K562 (cell line): ENCODE measurements at regions not wholly inside any gene's neighbourhood (a gene's known extent, or its start where the extent isn't known, plus 50 kb on each side); places are given as distances from the start of the nearest gene placed in this dataset.

Source experiments
- ATAC-seq: fragments of 200-7000 bp; cut with Tn5 transposase; 3 replicates; pipeline ENCODE4 v1.9.1; 2020; ENCODE audit warnings: moderate library complexity
- BruUV-seq: library from RNA; stranded (reverse); fragments of 400-500 nt; replicated peaks from 2 replicates; lab custom pipeline; 2021; lab: Mats Ljungman, UMichigan
- CTCF ChIA-PET: fragments of 300-600 bp; formaldehyde crosslinking; extraction: SDS; loops from one replicate; lab custom pipeline; 2021; ENCODE audit warnings: low intra/inter-chr PET ratio; lab: Yijun Ruan, JAX
- POLR2A ChIA-PET: fragments of 300-600, 350-650 bp; sonication (Branson Sonifier 250); formaldehyde crosslinking; extraction: SDS; loops from one replicate; lab custom pipeline; 2021; ENCODE audit warnings: antibody characterized with exemption, inconsistent platforms; lab: Yijun Ruan, JAX
- DNase-seq, 4 experiments: peaks; one replicate each; pipeline versions ENCODE4 v3.0.0 to v3.0.0-alpha.2; 2011 to 2018; ENCODE audit warnings: low spot score in 3 of 4, mixed read lengths in 3 of 4; ENCODE audit errors: extremely low read depth in 1 of 4
- FAIRE-seq: peaks from 2 replicates; lab custom pipeline; 2011; peaks lifted over from hg19 to GRCh38; lab: Jason Lieb, UNC
- H2AFZ ChIP-seq: 2 replicates; pipeline ENCODE4 v1.6.0; 2011; ENCODE audit warnings: low read depth, low read length, control low read depth, inconsistent platforms
- H3K27ac ChIP-seq: fragments of 200-600 bp; 3 replicates; pipeline ENCODE4 v1.8.0; 2011; ENCODE audit warnings: low read depth, mild to moderate bottlenecking, control low read depth, inconsistent platforms, low read length, moderate library complexity, mixed read lengths; ENCODE audit errors: extremely low read depth
- H3K27me3 ChIP-seq, 2 experiments: fragments of 300-600 bp in 1 of 2; 2 replicates in 1 of 2; 3 replicates in 1 of 2; pipeline versions ENCODE4 v1.6.0 to v1.8.0; 2011; ENCODE audit warnings: inconsistent platforms in 2 of 2, low read length in 2 of 2, mild to moderate bottlenecking in 1 of 2, mixed read lengths in 1 of 2, moderate library complexity in 1 of 2; ENCODE audit not compliant: control insufficient read depth in 2 of 2, insufficient read depth in 2 of 2
- H3K36me3 ChIP-seq: fragments of 300-600 bp; 3 replicates; pipeline ENCODE4 v1.8.0; 2011; ENCODE audit warnings: mild to moderate bottlenecking, low read length, inconsistent platforms; ENCODE audit not compliant: control insufficient read depth, insufficient read depth
- H3K4me1 ChIP-seq, 2 experiments: fragments of 200-600 bp in 1 of 2; replicated peaks in 1 of 2; 2 replicates in 1 of 2; 3 replicates in 1 of 2; pipeline versions ENCODE4 v1.5.1 to v1.8.0; 2011; ENCODE audit warnings: inconsistent platforms in 2 of 2, low read length in 2 of 2, mild to moderate bottlenecking in 1 of 2, mixed read lengths in 1 of 2, moderate library complexity in 1 of 2; ENCODE audit not compliant: control insufficient read depth in 2 of 2, insufficient read depth in 2 of 2
- H3K4me2 ChIP-seq: 2 replicates; pipeline ENCODE4 v1.6.1; 2011; ENCODE audit warnings: low read length, control low read depth, inconsistent platforms, mixed read lengths; ENCODE audit not compliant: insufficient read depth
- H3K4me3 ChIP-seq: fragments of 200-600 bp; sonication (generic), shearing (Covaris generic); 2 replicates; pipeline ENCODE4 v1.5.1; 2016; ENCODE audit warnings: control low read depth, inconsistent platforms
- H3K79me2 ChIP-seq: fragments of 200-600 bp; 3 replicates; pipeline ENCODE4 v1.8.0; 2011; ENCODE audit warnings: low read length, inconsistent platforms; ENCODE audit not compliant: control insufficient read depth, insufficient read depth
- H3K9ac ChIP-seq, 2 experiments: 2 replicates each; pipeline versions ENCODE4 v1.6.0 to v1.6.1; 2011; ENCODE audit warnings: low read depth in 2 of 2, low read length in 2 of 2, control low read depth in 1 of 2, inconsistent platforms in 1 of 2, mild to moderate bottlenecking in 1 of 2, mixed read lengths in 1 of 2; ENCODE audit not compliant: insufficient read depth in 1 of 2
- H3K9me1 ChIP-seq: one replicate; pipeline ENCODE4 v1.6.0; 2011; ENCODE audit warnings: inconsistent platforms, mild to moderate bottlenecking, low read length, moderate library complexity; ENCODE audit not compliant: control insufficient read depth, insufficient read depth
- H3K9me3 ChIP-seq: replicated peaks from 2 replicates; pipeline ENCODE4 v1.5.1; 2011; ENCODE audit warnings: low read depth, low read length, inconsistent platforms; ENCODE audit not compliant: control insufficient read depth, insufficient read depth
- H4K20me1 ChIP-seq: replicated peaks from 2 replicates; pipeline ENCODE4 v1.6.1; 2011; ENCODE audit warnings: low read length, inconsistent platforms, mixed read lengths; ENCODE audit not compliant: control insufficient read depth, insufficient read depth
- ARHGAP35 ChIP-seq: fragments of 450-650 bp; IDR thresholded peaks from 2 replicates; pipeline ENCODE4 v1.6.1; 2018; ENCODE audit not compliant: partially characterized antibody
- ERF ChIP-seq: fragments of 450-650 bp; formaldehyde crosslinking; IDR thresholded peaks from 2 replicates; pipeline ENCODE4 v1.4.0; 2020; ENCODE audit warnings: mild to moderate bottlenecking, mixed read lengths
- ESRRA ChIP-seq: fragments of 450-650 bp; IDR thresholded peaks from 2 replicates; pipeline ENCODE4 v1.6.1; 2014; ENCODE audit warnings: low read depth, mild to moderate bottlenecking, moderate library complexity, borderline replicate concordance
- MCM5 ChIP-seq: fragments of 450-650 bp; IDR thresholded peaks from 2 replicates; pipeline ENCODE4 v1.6.1; 2016; ENCODE audit warnings: low read depth
- THAP7 ChIP-seq: fragments of 250-450 bp; sonication (Bioruptor Pico); IDR thresholded peaks from 2 replicates; pipeline ENCODE4 v1.5.0; 2021
- YY1 ChIP-seq, 3 experiments: IDR thresholded peaks; 2 replicates each; pipeline ENCODE4 v1.6.1; 2011; ENCODE audit warnings: low read length in 2 of 3, mild to moderate bottlenecking in 2 of 3, moderate library complexity in 2 of 3, borderline replicate concordance in 1 of 3, control low read depth in 1 of 3, low read depth in 1 of 3; ENCODE audit not compliant: insufficient read depth in 3 of 3, insufficient replicate concordance in 2 of 3, control insufficient read depth in 1 of 3, insufficient read length in 1 of 3; ENCODE audit errors: extremely low read depth in 1 of 3
- ZNF318 ChIP-seq, 2 experiments: fragments of 450-650 bp; IDR thresholded peaks; 2 replicates each; pipeline ENCODE4 v1.6.1; 2016; ENCODE audit warnings: mild to moderate bottlenecking in 2 of 2, borderline replicate concordance in 1 of 2, low read depth in 1 of 2, moderate library complexity in 1 of 2
- ZNF436 ChIP-seq: fragments of 250-450, 450-650 bp; sonication (Bioruptor Pico); formaldehyde crosslinking; IDR thresholded peaks from 2 replicates; pipeline ENCODE4 v1.7.0; 2020; ENCODE audit warnings: mild to moderate bottlenecking
- ZNF511 ChIP-seq: sonication (generic); formaldehyde crosslinking; IDR thresholded peaks from 2 replicates; pipeline ENCODE4 v1.8.0; 2022; ENCODE audit warnings: mild to moderate bottlenecking, missing genetic modification reagents
- WGBS: fragments of 100-300 bp; shearing (Covaris generic); methylation state at CpG from one replicate; pipeline ENCODE4 v1.1.6; 2016; ENCODE audit warnings: low coverage, mixed read lengths; ENCODE audit not compliant: insufficient coverage; ENCODE audit errors: missing lambda C conversion rate; 5-methylcytosine and 5-hydroxymethylcytosine counted together
- in situ Hi-C: fragments of 300-500 bp; cut with MboI; formaldehyde crosslinking; loops from 4 replicates; pipeline ENCODE4 v1.15.0; 2018; ENCODE audit warnings: inconsistent platforms, mixed read lengths
- intact Hi-C: fragments of 100-400 bp; cut with micrococcal nuclease; formaldehyde crosslinking; loops from 2 replicates; pipeline ENCODE4 v1.14.2; 2022

GRCh38 chr5:57675236-57675635 is 192.6 kb upstream of the ACTBL2 start:
- POLR2A ChIA-PET, result no interaction called here
- H3K4me2 ChIP-seq, result no peak overlapping the region
- in situ Hi-C loops, result no loop called here
- CTCF ChIA-PET, result no interaction called here
- intact Hi-C loops, result no loop called here
- H3K79me2 ChIP-seq, result no peaks in the 10 kb centered on the region
- BruUV-seq, result no TSS peak
- DNase-seq (no peak), FAIRE-seq (no peak), ATAC-seq (no peak)
- no peaks in the 10 kb centered on the region for H4K20me1 ChIP-seq
- no peaks in the 10 kb centered on the region for H3K9me3 ChIP-seq
- no peaks in the 10 kb centered on the region for H3K27me3 ChIP-seq
- H3K36me3 ChIP-seq, result no peaks in the 10 kb centered on the region
- no peak for TF ChIP-seq ZNF318 (IDR thresholded peaks at IDR 0.05; ENCODE audit: borderline replicate concordance in 1 of 2, low read depth in 1 of 2)
- no peak for TF ChIP-seq MCM5
- no peak for TF ChIP-seq YY1 (IDR thresholded peaks at IDR 0.05; ENCODE audit: borderline replicate concordance in 1 of 3, control insufficient read depth in 1 of 3, extremely low read depth in 1 of 3, insufficient read depth in 3 of 3, insufficient read length in 1 of 3, insufficient replicate concordance in 2 of 3, low read depth in 1 of 3, low read length in 2 of 3)
- no peak for TF ChIP-seq ZNF436 (CRISPR knock-in tag)
- no peak for TF ChIP-seq ERF (CRISPR knock-in tag)
- TF ChIP-seq ZNF511, result no peak
- no peak for TF ChIP-seq ESRRA
- no peak for TF ChIP-seq THAP7
- no peak for TF ChIP-seq ARHGAP35
- H3K9me1 ChIP-seq, result no peaks in the 10 kb centered on the region
- no peak overlapping the region for H3K27ac ChIP-seq
- H3K9ac ChIP-seq, result no peak overlapping the region
- no peak overlapping the region for H2AFZ ChIP-seq
- H3K4me1 ChIP-seq, result no peaks in the 10 kb centered on the region
- H3K4me3 ChIP-seq, result no peak overlapping the region
- WGBS, result 0% methylated on average over 1 of the region's 1 CpG
